HL-60 (cell line): ENCODE measurements at regions not wholly inside any gene's neighbourhood (a gene's known extent, or its start where the extent isn't known, plus 50 kb on each side); places are given as distances from the start of the nearest gene placed in this dataset.

Experiments used
- CTCF ChIP-seq: IDR thresholded peaks from one replicate; pipeline ENCODE4 v1.5.1; 2011; ENCODE audit warnings: low read length, control low read depth, inconsistent platforms; ENCODE audit not compliant: insufficient read depth
- POLR2AphosphoS5 ChIP-seq: IDR thresholded peaks from 2 replicates; pipeline ENCODE4 v1.6.1; 2012; ENCODE audit warnings: low read depth
- REST ChIP-seq: IDR thresholded peaks from 2 replicates; pipeline ENCODE4 v1.6.1; 2012; ENCODE audit warnings: low read depth; ENCODE audit not compliant: insufficient replicate concordance
- SPI1 ChIP-seq: IDR thresholded peaks from 2 replicates; pipeline ENCODE4 v1.6.1; 2012; ENCODE audit warnings: low read depth, mild to moderate bottlenecking, borderline replicate concordance

GRCh38 chr10:131762789-131763696, 137.8 kb upstream of the PPP2R2D start:
- TF ChIP-seq CTCF, result no peak
- TF ChIP-seq REST, result no peak
- no peak for TF ChIP-seq POLR2AphosphoS5
- TF ChIP-seq SPI1, result no peak
